IgD-negative memory B cell (primary cell): ENCODE measurements at regions not wholly inside any gene's neighbourhood (a gene's known extent, or its start where the extent isn't known, plus 50 kb on each side); places are given as distances from the start of the nearest gene placed in this dataset.

Experiments used
- H3K27ac Mint-ChIP-seq, 3 donors: one replicate each; pipeline ENCODE4 v1.8.0; 2020 to 2022; ENCODE audit warnings: mild to moderate bottlenecking in 3 of 3, mixed read lengths in 3 of 3, moderate library complexity in 1 of 3
- H3K27me3 Mint-ChIP-seq: one replicate; pipeline ENCODE4 v1.8.0; 2021; ENCODE audit warnings: mixed read lengths
- H3K36me3 Mint-ChIP-seq: one replicate; pipeline ENCODE4 v1.8.0; 2020; ENCODE audit warnings: mild to moderate bottlenecking, mixed read lengths
- H3K4me1 Mint-ChIP-seq, 3 donors: one replicate each; pipeline ENCODE4 v1.8.0; 2020 to 2022; ENCODE audit warnings: mixed read lengths in 3 of 3, mild to moderate bottlenecking in 1 of 3
- H3K4me3 Mint-ChIP-seq, 4 donors: one replicate each; pipeline ENCODE4 v1.8.0; 2020 to 2022; ENCODE audit warnings: mild to moderate bottlenecking in 4 of 4, mixed read lengths in 4 of 4, moderate library complexity in 3 of 4
- H3K9me3 Mint-ChIP-seq, 3 donors: one replicate each; pipeline ENCODE4 v1.8.0; 2020 to 2021; ENCODE audit warnings: mixed read lengths in 3 of 3, mild to moderate bottlenecking in 1 of 3

DNA sequence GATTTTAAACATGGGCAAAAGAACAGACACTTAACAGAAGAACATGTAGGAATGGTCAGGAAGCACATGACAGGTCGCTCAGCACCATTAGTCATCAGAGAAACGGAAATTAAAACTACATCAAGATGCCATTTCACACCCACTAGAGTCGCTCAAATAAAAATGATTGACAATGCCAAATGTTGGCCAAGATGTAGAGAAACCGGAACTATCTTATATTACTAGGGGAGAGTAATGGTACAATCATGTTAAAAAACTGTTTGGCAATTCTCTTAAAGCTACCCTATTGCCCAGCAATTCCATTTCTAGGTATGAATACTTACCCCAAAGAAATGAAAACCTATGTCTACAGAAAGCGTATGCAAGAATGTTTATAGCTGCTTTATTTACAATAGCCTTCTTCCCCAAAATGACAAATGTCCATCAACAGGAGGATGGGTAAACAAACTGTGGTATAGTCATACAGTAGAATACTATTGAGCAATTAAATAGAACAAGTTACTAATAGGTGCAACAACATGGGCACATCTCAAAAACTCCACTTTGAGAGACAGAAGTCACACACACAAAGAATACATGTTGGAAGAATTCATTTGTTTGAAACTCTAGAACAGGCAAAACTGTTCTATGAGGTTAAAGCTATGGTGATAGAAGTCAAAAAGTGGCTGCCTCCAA, 92.8 kb downstream of the ETS2 start:
- peaks cover 0 to 10% (median 2%) of the 10 kb centered on the region in 3 donors for H3K9me3 Mint-ChIP-seq
- no peaks in the 10 kb centered on the region for H3K4me1 Mint-ChIP-seq
- no peaks in the 10 kb centered on the region for H3K36me3 Mint-ChIP-seq
- no peak overlapping the region for H3K4me3 Mint-ChIP-seq
- H3K27ac Mint-ChIP-seq, result no peak overlapping the region
- no peaks in the 10 kb centered on the region for H3K27me3 Mint-ChIP-seq

DNA sequence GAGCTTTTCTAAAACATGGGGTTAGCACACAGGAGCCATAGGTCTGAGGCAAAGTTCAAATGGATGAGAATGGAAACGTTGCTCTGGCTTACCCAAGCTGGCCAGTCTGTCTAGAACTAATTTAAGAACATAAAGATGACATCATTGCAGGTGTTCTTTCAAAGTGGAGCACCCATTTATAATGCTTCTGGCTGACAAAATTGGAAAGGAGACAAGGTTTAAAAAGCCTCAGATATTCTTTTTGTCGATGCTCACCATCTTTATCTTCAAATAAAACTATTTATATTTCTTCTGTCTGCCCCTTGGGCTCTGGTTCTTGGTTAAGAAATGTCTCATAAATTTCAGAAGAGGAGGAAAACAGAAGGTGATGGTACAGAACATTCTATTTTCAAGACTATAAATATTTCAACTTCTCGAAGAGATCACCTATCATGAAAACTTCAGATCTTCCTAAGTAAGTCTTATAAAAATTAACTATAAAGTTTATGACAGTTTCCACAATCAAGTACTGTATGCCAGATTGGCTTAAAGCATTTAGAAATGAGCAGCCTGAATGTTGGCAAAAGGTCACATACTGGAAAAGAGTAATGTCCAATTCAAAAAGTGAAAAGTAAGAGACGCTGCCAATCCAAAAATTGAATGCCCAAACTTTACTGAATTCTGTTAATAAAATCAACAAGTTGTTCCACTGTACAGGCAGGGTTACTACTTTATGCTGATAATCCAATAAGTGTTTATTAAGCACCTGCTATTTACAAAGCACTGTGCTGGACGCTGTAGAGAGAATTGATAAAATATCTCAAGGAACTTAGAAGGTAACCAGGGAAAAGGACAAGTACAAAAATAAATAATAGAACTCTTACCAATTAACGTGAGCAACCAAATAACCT, 92.0 kb downstream of the ETS2 start:
- Mint-ChIP-seq H3K9me3 (peaks cover 3 to 9% (median 4%) of the 10 kb centered on the region in 3 donors), H3K36me3 (no peaks in the 10 kb centered on the region), H3K27me3 (peaks cover 2% of the 10 kb centered on the region), H3K4me1 (no peaks in the 10 kb centered on the region), H3K27ac (no peak overlapping the region), H3K4me3 (no peak overlapping the region)

DNA sequence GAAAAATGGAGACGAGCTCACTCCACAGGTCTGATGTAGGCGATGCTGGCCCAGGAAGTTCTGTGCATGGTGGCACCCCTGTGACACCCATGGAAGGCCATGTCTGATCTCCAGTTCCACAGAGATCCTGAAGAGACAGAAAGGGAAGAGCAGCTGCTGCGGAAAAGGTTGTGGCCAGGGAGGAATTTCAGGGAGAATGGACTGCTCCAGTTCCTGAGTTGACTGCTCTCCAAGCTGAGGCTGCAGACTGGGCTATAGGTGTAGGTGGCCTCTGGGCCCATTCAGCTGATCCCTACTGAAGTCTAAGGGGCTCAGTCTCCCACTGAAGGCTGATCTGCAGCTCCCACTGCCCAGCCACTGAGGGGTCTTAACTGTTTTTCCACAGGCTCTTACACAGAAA, 89.2 kb downstream of the ETS2 start:
- peaks cover 2% of the 10 kb centered on the region for H3K27me3 Mint-ChIP-seq
- no peak overlapping the region for H3K27ac Mint-ChIP-seq
- no peak overlapping the region for H3K4me3 Mint-ChIP-seq
- no peaks in the 10 kb centered on the region for H3K4me1 Mint-ChIP-seq
- peaks cover 4 to 6% (median 4%) of the 10 kb centered on the region in 3 donors for H3K9me3 Mint-ChIP-seq
- no peaks in the 10 kb centered on the region for H3K36me3 Mint-ChIP-seq

- Mint-ChIP-seq H3K9me3 (peaks cover 11 to 27% (median 23%) of the 10 kb centered on the region in 3 donors), H3K27ac (no peak overlapping the region), H3K4me3 (no peak overlapping the region), H3K27me3 (peaks cover 5% of the 10 kb centered on the region), H3K36me3 (peaks cover 2% of the 10 kb centered on the region), H3K4me1 (no peaks in the 10 kb centered on the region)
These were observed 83.3 kb downstream of the ETS2 start for GRCh38 chr21:38888991-38889561.

DNA sequence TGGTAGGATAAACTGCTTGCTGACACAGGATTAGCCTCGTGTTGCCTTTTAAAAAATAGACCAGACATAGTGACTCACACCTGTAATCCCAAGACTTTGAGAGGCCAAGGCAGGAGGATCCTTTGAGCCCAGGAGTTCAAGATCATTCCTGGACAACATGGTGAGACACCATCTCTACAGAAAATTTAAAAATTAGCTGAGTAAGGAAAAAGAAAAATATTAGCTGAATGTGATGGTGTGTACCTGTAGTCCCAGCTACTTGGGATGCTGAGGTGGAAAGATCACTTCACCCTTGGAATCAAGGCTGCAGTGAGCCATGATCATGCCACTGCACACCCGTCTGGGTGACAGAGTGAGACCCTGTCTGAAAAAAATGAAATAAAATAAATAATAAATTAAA, 82.0 kb downstream of the ETS2 start:
- H3K27ac Mint-ChIP-seq, result no peak overlapping the region
- H3K4me1 Mint-ChIP-seq, result no peaks in the 10 kb centered on the region

GRCh38 chr21:38887062-38887686, 81.4 kb downstream of the ETS2 start:
- Mint-ChIP-seq H3K36me3 (peaks cover 6% of the 10 kb centered on the region), H3K4me3 (no peak overlapping the region), H3K9me3 (peaks cover 10 to 36% (median 28%) of the 10 kb centered on the region in 3 donors), H3K27me3 (peaks cover 3% of the 10 kb centered on the region), H3K27ac (no peak overlapping the region), H3K4me1 (no peaks in the 10 kb centered on the region)

More for the DNA sequence above, 82.0 kb downstream of the ETS2 start:
- peaks cover 10 to 36% (median 30%) of the 10 kb centered on the region in 3 donors for H3K9me3 Mint-ChIP-seq
- peaks cover 3% of the 10 kb centered on the region for H3K27me3 Mint-ChIP-seq
- H3K36me3 Mint-ChIP-seq, result peaks cover 6% of the 10 kb centered on the region
- no peak overlapping the region for H3K4me3 Mint-ChIP-seq

- H3K36me3 Mint-ChIP-seq, result peaks cover 6% of the 10 kb centered on the region
- H3K27me3 Mint-ChIP-seq, result peaks cover 3% of the 10 kb centered on the region
- no peaks in the 10 kb centered on the region for H3K4me1 Mint-ChIP-seq
- no peak overlapping the region for H3K4me3 Mint-ChIP-seq
- H3K9me3 Mint-ChIP-seq, result peaks cover 10 to 40% (median 36%) of the 10 kb centered on the region in 3 donors
- no peak overlapping the region for H3K27ac Mint-ChIP-seq
These were observed 80.2 kb downstream of the ETS2 start for GRCh38 chr21:38885909-38886308.

DNA sequence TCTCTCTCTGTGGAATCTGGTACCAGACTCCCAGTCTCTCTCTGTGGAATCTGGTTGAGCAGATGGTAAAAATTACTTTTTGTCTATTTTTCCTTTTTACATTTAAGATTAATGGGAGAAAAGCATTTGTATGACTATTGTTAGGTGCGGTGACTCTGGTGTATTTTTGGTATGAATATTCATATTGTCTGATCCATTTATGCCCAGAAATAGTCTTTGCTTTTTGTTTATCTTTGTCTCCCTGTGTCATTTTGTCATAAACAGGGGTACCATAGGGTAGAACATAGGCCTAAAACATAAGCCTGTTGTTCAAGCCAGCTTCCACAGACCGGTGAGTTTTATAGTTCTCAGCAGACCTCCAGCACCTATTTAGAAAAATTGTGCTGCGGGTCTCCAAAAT, 78.7 kb downstream of the ETS2 start:
- no peak overlapping the region for H3K4me3 Mint-ChIP-seq
- H3K27ac Mint-ChIP-seq, result no peak overlapping the region
- H3K27me3 Mint-ChIP-seq, result peaks cover 3% of the 10 kb centered on the region
- H3K4me1 Mint-ChIP-seq, result no peaks in the 10 kb centered on the region
- peaks cover 11 to 45% (median 36%) of the 10 kb centered on the region in 3 donors for H3K9me3 Mint-ChIP-seq
- H3K36me3 Mint-ChIP-seq, result peaks cover 6% of the 10 kb centered on the region

DNA sequence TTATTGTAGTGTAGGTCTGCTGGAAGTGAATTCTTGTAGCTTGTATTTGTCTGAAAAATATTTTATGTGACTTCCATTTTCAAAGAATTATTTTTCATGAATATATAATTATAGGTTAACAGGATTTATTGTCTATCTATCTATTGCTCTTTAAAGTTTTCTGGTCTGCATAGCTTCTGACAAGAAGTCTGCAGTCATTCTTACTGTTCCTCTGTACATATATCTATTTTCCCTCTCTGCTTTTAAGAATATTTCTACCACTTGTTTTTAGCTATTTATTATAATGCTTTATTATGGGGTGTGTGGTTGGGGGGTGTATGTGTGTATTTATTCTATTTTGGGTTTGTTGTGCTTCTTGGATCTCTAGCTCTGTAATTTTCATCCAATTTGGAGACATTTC, 77.4 kb downstream of the ETS2 start:
- Mint-ChIP-seq H3K9me3 (peaks cover 11 to 51% (median 32%) of the 10 kb centered on the region in 3 donors), H3K27me3 (peaks cover 3% of the 10 kb centered on the region), H3K27ac (no peak overlapping the region), H3K36me3 (peaks cover 4% of the 10 kb centered on the region), H3K4me1 (no peaks in the 10 kb centered on the region), H3K4me3 (no peak overlapping the region)

DNA sequence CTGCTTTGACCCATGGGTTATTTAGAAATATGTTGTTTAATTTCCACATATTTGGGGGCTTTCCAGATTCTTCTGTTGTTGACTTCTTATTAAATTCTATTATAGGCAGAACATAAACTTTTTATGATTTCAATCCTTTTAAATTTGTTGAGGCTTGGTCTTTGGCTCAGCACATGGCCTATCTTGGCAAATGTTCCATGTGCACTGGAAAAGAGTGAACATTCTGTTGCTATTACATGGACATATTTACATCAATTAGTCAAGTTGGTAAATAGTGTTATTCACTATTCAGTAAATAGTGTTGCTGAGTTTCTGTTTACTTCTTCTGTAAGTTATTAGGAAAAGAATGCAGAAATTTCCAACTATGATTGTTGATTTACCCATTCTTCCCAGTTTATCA, 75.4 kb downstream of the ETS2 start:
- Mint-ChIP-seq H3K27ac (no peak overlapping the region), H3K9me3 (peaks cover 14 to 39% (median 25%) of the 10 kb centered on the region in 3 donors), H3K36me3 (peaks cover 4% of the 10 kb centered on the region), H3K27me3 (peaks cover 3% of the 10 kb centered on the region), H3K4me1 (no peaks in the 10 kb centered on the region), H3K4me3 (no peak overlapping the region)

DNA sequence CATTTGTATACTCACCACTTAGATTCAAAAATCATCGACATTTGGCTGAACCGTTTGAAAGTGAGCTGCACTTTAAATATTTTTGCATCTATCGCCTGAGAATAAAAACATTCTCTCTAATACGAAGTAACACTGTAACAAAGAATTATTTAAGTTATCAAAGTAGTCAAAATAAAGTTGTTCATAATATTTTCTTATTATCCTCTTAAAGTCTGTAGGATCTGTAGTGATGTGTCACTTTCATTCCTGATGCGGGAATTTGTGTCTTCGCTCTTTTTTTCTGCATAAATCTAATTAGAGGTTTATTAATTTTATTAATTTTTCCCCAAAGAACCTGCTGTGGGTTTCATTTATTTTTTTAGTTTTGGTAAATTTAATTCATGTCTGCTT, 74.8 kb downstream of the ETS2 start:
- H3K4me1 Mint-ChIP-seq, result no peaks in the 10 kb centered on the region
- peaks cover 4% of the 10 kb centered on the region for H3K36me3 Mint-ChIP-seq
- H3K9me3 Mint-ChIP-seq, result peaks cover 12 to 35% (median 19%) of the 10 kb centered on the region in 3 donors
- H3K27me3 Mint-ChIP-seq, result peaks cover 3% of the 10 kb centered on the region
- H3K4me3 Mint-ChIP-seq, result no peak overlapping the region
- H3K27ac Mint-ChIP-seq, result no peak overlapping the region

DNA sequence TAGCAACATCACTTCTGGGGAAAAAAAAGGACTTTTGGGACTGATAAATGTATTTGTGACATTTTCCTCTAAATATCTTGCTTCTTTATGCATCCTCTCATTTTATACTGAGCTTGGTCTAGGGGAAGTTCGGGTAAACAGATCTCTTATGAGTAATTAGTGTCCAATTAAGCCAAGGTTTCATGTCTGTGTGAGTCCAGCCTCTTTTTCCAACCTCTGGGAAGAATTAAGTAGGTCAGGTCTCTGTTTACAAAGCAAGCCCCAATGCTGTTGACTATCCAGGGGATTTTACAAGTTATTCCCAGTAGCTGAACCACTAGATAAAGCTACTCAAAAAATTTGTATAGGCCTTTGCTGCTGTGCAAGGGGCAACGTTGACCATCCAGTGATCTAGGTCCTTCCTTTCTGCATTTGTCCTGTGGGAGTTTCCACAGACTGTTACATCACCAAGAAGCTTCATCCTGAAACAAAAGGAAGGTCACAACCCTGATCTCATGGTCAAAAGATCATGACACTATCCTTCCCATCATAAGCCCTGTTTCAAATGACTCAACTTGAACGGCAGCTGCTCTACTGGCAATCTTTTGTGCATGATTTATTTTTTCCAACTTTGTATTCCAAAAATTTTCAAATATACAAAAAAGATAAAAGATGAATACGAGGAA, 74.3 kb downstream of the ETS2 start:
- H3K4me1 Mint-ChIP-seq, result no peaks in the 10 kb centered on the region
- peaks cover 3% of the 10 kb centered on the region for H3K27me3 Mint-ChIP-seq
- peaks cover 15 to 35% (median 17%) of the 10 kb centered on the region in 3 donors for H3K9me3 Mint-ChIP-seq
- no peak overlapping the region for H3K4me3 Mint-ChIP-seq
- no peak overlapping the region for H3K27ac Mint-ChIP-seq
- H3K36me3 Mint-ChIP-seq, result peaks cover 4% of the 10 kb centered on the region

DNA sequence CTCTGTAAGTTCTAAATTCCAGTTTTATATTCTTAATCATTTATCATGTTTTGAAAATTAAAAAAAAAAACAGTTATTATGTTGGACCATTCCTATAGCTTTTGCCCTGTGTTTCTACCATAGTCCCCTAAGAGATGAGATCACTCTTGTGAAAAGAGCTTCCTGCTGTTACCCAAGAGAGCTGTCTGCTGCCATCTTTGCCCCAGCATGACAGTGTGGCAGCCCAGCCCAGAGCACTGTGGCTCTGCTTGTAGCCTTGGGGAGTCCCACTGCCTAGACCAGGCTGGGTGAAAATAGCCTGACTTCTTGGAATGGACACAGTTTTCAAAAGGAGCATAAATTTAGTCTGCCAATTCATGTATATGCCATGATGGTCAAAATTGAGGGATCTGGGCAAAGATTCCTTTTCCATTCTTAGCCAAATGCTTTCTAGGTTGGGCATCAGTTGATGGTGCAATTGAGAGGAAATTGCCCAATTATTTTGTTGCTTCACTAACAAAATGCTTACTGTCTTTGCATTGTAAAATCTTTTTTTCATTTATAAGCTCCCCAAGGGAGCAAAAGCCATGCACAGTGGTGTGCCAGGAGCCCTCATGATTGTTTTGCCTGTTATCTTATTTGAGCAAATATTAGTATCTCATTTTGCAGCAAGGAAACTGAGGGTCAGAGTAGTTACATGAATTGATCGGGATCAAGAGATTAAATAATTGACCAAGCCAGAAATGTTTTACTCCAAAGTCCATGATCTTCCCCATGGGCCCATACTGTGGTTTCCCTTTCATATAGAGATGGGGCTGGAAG, 72.8 kb downstream of the ETS2 start:
- peaks cover 12 to 29% (median 12%) of the 10 kb centered on the region in 3 donors for H3K9me3 Mint-ChIP-seq

More for the DNA sequence above, 72.8 kb downstream of the ETS2 start:
- H3K27ac Mint-ChIP-seq, result no peak overlapping the region
- H3K4me3 Mint-ChIP-seq, result no peak overlapping the region
- no peaks in the 10 kb centered on the region for H3K4me1 Mint-ChIP-seq
- H3K36me3 Mint-ChIP-seq, result peaks cover under 1% of the 10 kb centered on the region
- no peaks in the 10 kb centered on the region for H3K27me3 Mint-ChIP-seq
